ENCODE measurements at regions not wholly inside any gene's neighbourhood (a gene's known extent, or its start where the extent isn't known, plus 50 kb on each side); places are given as distances from the start of the nearest gene placed in this dataset.
"Not testable (repeated sequence)": the region's sequence is repeated elsewhere in the genome, so short reads cannot be mapped to it uniquely, and the experiment has no call there.

DNA sequence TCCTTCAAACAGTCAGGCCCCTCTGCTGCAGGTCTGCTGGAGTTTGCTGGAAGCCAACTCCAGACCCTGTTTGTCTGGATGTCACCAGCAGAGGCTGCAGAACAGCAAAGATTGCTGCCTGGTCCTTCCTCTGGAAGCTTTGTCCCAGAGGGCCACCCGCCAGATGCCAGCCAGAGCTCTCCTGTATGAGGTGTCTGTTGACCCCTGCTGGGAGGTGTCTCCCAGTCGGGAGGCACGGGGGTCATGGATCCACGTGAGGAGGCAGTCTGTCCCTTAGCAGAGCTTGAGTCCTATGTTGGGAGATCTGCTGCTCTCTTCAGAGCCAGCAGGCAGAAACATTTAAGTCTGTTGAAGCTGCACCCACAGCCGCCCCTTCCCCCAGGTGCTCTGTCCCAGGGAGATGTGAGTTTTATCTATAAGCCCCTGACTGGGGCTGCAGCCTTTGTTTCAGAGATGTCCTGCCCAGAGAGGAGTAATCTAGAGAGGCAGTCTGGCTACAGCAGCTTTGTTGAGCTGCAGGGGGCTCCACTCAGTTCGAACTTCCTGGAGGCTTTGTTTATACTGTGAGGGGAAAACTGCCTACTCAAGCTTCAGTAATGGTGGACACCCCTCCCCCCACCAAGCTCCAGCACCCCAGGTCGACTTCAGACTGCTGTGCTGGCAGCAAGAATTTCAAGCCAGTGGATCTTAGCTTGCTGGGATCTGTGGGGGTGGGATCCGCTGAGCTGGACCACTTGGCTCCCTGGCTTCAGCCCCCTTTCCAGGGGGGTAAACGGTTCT, 72.1 kb downstream of the OGFRL1 start:
- not testable (repeated sequence) for DNase-seq (ENCODE audit: low read depth, low spot score)

GRCh38 chr6:71364889-71365542, 76.4 kb downstream of the OGFRL1 start:
- DNase-seq (ENCODE audit: low read depth, low spot score) = no peak

GRCh38 chr6:71367756-71368155, 79.1 kb downstream of the OGFRL1 start:
- DNase-seq (ENCODE audit: low read depth, low spot score) = no peak

DNA sequence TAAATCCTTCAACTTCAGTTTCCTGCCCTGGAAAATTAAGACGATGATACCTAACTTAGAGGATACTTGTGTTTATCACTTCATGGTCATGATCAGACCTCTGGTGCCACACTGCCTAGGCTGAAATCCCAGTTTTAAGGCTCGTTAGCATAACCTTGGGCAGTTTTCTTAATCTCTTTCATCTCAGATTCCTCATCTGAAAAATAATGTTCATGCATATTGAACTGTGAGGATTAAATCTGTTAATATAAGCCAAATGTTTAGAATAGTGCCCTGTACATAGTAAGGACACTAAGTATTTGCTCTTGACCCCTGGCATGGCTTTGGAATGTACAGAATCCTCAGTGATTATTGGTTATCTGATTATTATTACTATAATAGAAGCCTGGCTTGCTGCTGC, 79.7 kb downstream of the OGFRL1 start:
- no peak for DNase-seq (ENCODE audit: low read depth, low spot score)

DNA sequence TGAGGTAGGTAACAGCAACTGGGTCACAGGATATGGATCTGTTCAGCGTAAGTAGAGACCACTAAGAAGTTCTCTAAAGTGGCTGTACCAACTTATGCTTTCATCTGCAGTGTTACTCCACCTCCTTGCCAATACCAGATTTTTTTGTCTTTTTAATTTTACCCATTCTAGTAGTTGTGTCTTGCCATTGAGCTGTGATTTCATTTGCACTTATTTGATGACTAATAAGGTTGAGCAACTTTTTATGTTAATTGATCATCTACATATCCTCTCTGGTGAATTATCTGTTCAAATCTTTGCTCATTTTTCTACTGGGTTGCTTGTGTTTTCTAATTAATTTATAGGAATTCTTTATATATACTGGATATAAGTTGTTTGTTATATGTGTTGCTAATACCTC, 82.9 kb downstream of the OGFRL1 start:
- DNase-seq (ENCODE audit: low read depth, low spot score) = no peak

DNA sequence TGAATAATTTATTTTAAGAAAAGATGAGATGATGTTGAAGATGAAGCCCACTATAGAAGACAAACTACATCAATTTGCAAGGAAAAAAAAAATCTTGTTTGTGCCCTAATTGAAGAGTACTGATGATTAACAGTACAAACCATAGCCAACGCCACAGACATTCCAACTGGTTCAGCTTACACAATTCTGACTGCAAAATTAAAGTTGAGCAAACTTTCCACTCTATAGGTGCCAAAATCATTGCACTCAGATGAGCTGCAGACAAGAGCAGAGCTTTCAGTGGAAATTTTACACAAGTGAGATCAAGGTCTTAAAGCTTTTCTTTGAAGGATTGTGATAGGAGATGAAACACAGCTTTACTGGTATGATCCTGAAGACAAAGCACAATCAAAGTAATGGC, 85.3 kb downstream of the OGFRL1 start:
- no peak for DNase-seq (ENCODE audit: low read depth, low spot score)

GRCh38 chr6:71375676-71376075, 87.1 kb downstream of the OGFRL1 start:
- no peak for DNase-seq (ENCODE audit: low read depth, low spot score)

DNA sequence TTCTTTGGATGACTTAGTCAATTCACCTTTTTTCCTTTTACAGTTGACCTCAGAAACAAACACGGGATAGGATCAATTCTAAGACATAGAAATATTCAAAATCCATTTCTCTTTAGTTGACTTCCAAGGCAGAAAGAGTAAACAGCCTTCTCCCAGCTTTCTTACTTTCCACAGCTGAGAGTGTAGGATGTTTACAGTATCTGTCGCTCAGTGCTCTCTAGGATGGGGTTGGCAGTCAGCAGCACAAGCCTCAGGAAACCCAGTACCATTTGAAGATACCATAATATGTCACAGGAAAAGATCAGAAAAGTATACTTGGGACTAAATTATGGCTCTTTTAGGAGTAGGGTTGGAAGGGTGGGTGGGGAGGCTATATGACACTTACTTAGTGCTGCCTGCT, 88.2 kb downstream of the OGFRL1 start:
- no peak for DNase-seq (ENCODE audit: low read depth, low spot score)

- no peak for DNase-seq (ENCODE audit: low read depth, low spot score)
Measured at GRCh38 chr6:71383476-71383875, 94.9 kb downstream of the OGFRL1 start.

DNA sequence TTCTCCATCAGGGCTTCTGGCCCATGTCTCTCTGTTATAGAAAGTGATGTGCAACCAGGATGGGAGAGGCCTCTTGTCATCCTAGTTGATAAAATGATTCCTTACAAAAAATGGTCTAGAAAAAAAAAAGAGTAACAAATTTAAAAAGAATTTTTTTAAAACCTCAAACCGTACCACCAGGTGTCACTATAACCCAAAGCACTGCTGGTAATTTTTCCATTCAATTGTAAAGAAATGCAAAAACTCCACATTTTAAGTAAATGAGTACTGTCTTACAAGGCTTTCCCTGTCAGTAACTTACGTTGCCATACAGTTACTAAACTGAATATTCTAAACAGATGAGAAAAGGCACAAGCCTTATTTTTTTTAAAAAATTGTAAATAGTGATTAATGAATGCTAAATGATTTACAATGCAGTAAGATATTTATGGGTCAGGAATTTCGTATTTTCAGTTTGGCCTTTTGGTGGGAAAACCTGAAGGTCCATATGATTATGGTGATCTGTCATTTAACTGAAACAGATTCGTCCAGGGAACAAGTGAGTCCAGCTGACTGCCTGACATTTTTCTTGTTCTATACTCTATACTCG, 95.4 kb downstream of the OGFRL1 start:
- no peak for DNase-seq (ENCODE audit: low read depth, low spot score)

DNA sequence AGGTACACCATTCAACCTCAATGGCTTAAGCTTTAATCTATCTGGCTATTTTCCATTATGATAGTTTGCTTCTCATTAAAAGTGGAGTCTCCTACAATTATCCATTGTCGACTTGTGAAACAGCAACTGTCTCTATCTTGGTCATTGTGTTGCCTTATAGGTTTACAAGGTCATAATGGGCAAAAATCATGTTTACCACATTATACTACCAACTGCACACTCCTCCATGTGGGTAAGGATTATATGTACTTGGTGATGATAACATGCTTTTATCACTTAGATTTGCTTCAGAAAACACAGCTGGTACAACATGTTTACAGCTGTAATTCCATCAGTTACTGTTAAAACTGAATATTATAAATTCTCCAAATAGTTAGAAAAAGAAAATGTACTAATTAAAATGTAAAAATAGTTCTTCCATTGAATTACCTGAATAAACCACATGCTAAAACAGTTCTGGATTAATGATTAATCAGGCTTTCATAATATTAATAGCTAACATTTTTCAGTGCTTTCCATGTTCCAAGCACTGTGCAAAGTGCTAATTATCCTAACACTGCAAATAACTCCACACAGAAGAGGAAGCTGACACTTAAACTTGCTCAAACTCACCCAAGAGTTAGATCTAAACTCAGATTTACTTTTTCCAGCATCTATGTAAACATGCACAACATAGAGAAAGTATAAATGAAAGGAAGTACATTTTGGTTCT, 96.7 kb downstream of the OGFRL1 start:
- no peak for DNase-seq (ENCODE audit: low read depth, low spot score)

- DNase-seq (ENCODE audit: low read depth, low spot score) = no peak
Measured at GRCh38 chr6:71386215-71386614, 97.6 kb downstream of the OGFRL1 start.

DNA sequence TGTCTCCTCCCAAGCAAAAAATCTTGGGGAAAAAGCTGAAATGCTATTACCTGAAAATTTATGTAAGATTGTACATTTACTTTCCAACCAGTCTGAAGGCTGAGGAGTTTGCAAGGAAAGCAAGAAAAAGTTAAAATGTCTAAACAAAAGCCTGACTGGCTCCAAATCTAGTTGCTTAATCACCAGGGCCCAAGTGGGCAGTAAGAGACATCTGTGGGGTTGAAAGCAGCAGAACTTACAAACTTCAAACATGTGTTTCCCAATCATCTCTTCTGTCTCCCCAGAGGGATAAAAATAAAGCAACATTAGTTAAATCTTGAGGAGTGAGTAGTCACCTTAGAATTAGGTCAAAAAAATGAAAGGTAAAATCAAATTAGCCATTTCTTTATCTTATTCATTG, 98.6 kb downstream of the OGFRL1 start:
- no peak for DNase-seq (ENCODE audit: low read depth, low spot score)

- no peak for DNase-seq (ENCODE audit: low read depth, low spot score)
Measured at GRCh38 chr6:71388068-71388744, 99.6 kb downstream of the OGFRL1 start.

DNA sequence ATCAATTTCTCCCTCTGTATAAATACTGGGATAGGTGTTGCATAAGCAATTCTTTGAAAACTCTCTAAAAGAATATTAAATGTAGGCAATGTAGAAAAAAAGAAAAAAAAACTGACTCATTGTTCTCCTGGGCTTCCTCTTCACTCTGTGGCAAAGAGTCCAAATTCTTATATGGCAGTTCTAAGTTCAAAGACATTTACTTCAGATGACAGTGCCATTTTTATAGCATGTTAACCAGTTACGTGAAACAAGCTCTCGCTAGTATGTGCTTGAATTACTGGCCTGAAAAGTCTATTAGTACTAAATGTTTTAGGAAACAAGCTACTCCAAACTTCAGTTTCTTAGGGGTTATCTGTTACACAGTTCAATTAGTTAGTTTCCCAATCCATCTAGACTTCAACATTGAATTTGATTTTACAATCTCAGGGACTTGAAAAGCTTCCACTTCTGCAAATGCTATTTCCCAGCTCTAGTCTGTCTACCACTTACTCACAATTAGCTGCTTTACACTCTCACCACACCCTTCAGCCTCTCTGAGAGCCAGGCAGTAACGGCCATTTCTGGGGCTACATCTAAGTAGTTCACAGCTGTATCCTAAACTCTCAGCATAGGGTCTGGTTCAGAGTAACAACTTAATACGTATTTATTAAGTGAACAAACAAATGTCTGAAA, 100.4 kb downstream of the OGFRL1 start:
- no peak for DNase-seq (ENCODE audit: low read depth, low spot score)

- DNase-seq (ENCODE audit: low read depth, low spot score) = no peak
Measured at GRCh38 chr6:71391126-71391525, 102.5 kb downstream of the OGFRL1 start.

- DNase-seq (ENCODE audit: low read depth, low spot score) = no peak
Measured at GRCh38 chr6:71392276-71392675, 103.7 kb downstream of the OGFRL1 start.

DNA sequence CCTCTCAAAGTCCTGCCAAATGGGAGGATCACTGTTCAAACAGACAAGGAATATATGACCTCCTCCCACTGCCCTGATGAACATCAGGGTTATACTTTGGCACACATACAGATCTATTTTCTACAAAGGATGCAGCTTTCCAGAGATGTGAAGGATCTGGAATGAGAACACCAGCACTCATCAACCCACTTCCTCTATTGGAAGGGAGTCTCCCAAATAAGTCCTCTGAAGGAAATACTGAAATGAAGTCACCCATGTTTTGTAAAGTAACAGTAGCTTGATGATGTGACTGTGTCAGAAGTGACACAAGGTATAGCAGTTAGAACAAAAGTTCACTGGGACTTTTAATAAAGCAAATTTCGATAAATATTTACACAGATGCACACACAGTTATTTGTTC, 104.9 kb downstream of the OGFRL1 start:
- DNase-seq (ENCODE audit: low read depth, low spot score) = no peak

GRCh38 chr6:71393981-71394432, 105.4 kb downstream of the OGFRL1 start:
- no peak for DNase-seq (ENCODE audit: low read depth, low spot score)

DNA sequence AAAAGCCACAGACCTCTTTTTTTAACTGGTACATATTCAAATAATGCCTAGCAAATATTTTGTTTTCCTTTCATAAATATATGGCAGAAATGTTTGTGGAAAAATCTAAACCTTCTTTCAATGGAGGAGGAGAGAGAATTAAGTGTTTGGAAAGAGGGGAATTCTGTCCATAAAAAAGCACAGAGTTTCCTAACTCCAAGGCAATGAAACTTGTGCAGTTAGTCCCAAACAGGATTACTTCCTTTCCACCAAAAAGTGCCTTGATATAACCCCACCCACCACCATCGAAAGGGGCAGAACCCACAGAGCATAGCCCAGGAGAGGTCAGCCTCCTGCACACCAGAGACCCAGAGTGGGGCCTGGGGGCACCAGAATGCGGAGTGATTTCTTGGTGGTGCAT, 106.3 kb downstream of the OGFRL1 start:
- no peak for DNase-seq (ENCODE audit: low read depth, low spot score)

- no peak for DNase-seq (ENCODE audit: low read depth, low spot score)
Measured at GRCh38 chr6:71395731-71396409, 107.3 kb downstream of the OGFRL1 start.
